ENCODE measurements at regions not wholly inside any gene's neighbourhood (a gene's known extent, or its start where the extent isn't known, plus 50 kb on each side); places are given as distances from the start of the nearest gene placed in this dataset.

GRCh38 chr2:33904801-33905200, 305.7 kb upstream of the FAM98A start:
- TF ChIP-seq TAF1 (IDR thresholded peaks at IDR 0.05; ENCODE audit: borderline replicate concordance, low read depth, low read length) (no peak), POLR2A (IDR thresholded peaks at IDR 0.05; ENCODE audit: low read depth, low read length) (no peak), POLR2AphosphoS5 (IDR thresholded peaks at IDR 0.05; ENCODE audit: low read depth, low read length) (no peak)
- FAIRE-seq, result no peak
- no peak for DNase-seq (ENCODE audit: insufficient read length)

GRCh38 chr2:33903701-33904100, 304.6 kb upstream of the FAM98A start:
- FAIRE-seq, result no peak
- DNase-seq (ENCODE audit: insufficient read length), result no peak
- TF ChIP-seq POLR2A (IDR thresholded peaks at IDR 0.05; ENCODE audit: low read depth, low read length) (no peak), TAF1 (IDR thresholded peaks at IDR 0.05; ENCODE audit: borderline replicate concordance, low read depth, low read length) (no peak), POLR2AphosphoS5 (IDR thresholded peaks at IDR 0.05; ENCODE audit: low read depth, low read length) (no peak)

GRCh38 chr2:33903215-33903614, 304.1 kb upstream of the FAM98A start:
- no peak for FAIRE-seq
- TF ChIP-seq TAF1 (IDR thresholded peaks at IDR 0.05; ENCODE audit: borderline replicate concordance, low read depth, low read length) (no peak), POLR2A (IDR thresholded peaks at IDR 0.05; ENCODE audit: low read depth, low read length) (no peak), POLR2AphosphoS5 (IDR thresholded peaks at IDR 0.05; ENCODE audit: low read depth, low read length) (no peak)
- no peak for DNase-seq (ENCODE audit: insufficient read length)

DNA sequence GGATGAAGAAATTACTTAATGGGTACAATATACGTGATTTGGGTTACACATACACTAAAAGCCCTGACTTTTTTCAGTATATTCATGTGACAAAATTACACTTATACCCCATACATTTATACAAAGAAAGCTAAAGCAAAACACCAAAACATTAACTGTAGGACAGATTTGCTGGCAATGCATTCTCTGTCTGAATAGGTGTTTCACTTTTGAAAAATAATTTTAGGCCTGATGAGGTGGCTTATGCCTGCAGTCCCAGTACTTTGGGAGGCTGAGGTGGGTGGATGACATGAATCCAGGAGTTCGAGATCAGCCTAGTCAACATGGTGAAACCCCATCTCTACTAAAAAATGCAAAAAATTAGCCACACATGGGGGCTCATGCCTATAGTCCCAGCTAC, 301.5 kb upstream of the FAM98A start:
- DNase-seq (ENCODE audit: insufficient read length) (no peak), FAIRE-seq (no peak)
- TF ChIP-seq TAF1 (IDR thresholded peaks at IDR 0.05; ENCODE audit: borderline replicate concordance, low read depth, low read length) (no peak), POLR2A (IDR thresholded peaks at IDR 0.05; ENCODE audit: low read depth, low read length) (no peak), POLR2AphosphoS5 (IDR thresholded peaks at IDR 0.05; ENCODE audit: low read depth, low read length) (no peak)

DNA sequence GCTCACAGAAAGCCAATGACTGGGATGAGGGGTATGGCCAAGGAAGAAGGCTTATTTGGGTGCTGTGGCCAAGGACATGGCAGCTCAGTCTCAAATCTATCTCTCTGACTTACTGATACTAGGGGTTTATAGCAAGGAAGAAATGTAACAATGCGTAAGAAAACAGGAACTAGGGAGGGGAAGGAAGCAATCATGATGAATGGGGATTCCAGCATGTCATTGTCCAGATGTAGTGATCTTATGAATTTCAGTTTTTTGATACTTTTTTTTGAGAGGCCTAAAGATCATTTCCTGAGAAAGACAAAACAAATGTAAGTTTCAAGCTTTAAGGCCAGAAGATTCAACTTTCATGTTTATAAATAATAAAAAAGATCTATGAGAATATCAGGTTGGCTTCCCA, 298.6 kb upstream of the FAM98A start:
- FAIRE-seq (no peak), DNase-seq (ENCODE audit: insufficient read length) (no peak)
- TF ChIP-seq POLR2AphosphoS5 (IDR thresholded peaks at IDR 0.05; ENCODE audit: low read depth, low read length) (no peak), TAF1 (IDR thresholded peaks at IDR 0.05; ENCODE audit: borderline replicate concordance, low read depth, low read length) (no peak), POLR2A (IDR thresholded peaks at IDR 0.05; ENCODE audit: low read depth, low read length) (no peak)

- no peak for FAIRE-seq
- no peak for DNase-seq (ENCODE audit: insufficient read length)
- TF ChIP-seq POLR2AphosphoS5 (IDR thresholded peaks at IDR 0.05; ENCODE audit: low read depth, low read length) (no peak), TAF1 (IDR thresholded peaks at IDR 0.05; ENCODE audit: borderline replicate concordance, low read depth, low read length) (no peak), POLR2A (IDR thresholded peaks at IDR 0.05; ENCODE audit: low read depth, low read length) (no peak)
These were observed 294.7 kb upstream of the FAM98A start for GRCh38 chr2:33893824-33894223.

- TF ChIP-seq TAF1 (IDR thresholded peaks at IDR 0.05; ENCODE audit: borderline replicate concordance, low read depth, low read length) (no peak), POLR2AphosphoS5 (IDR thresholded peaks at IDR 0.05; ENCODE audit: low read depth, low read length) (no peak), POLR2A (IDR thresholded peaks at IDR 0.05; ENCODE audit: low read depth, low read length) (no peak)
- FAIRE-seq (no peak), DNase-seq (ENCODE audit: insufficient read length) (no peak)
These were observed 292.5 kb upstream of the FAM98A start for GRCh38 chr2:33891616-33892015.

DNA sequence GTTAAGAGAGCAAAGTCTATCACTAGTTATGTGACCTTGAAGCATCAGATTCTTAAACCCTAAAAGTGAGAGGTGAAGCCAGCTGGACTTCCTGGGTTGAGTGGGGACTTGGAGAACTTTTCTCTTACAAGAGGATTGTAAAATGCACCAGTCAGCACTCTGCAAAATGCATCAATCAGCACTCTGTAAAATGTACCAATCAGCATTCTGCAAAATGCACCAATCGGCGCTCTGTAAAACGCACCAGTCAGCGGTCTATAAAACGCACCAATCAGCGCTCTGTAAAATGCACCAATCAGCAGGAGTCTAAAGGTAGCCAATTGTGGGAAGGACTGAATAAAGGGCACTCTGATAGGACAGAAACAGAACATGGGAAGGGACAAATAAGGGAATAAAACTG, 291.6 kb upstream of the FAM98A start:
- no peak for DNase-seq (ENCODE audit: insufficient read length)
- no peak for TF ChIP-seq POLR2AphosphoS5 (IDR thresholded peaks at IDR 0.05; ENCODE audit: low read depth, low read length)
- TF ChIP-seq POLR2A (IDR thresholded peaks at IDR 0.05; ENCODE audit: low read depth, low read length), result no peak
- TF ChIP-seq TAF1 (IDR thresholded peaks at IDR 0.05; ENCODE audit: borderline replicate concordance, low read depth, low read length), result no peak
- no peak for FAIRE-seq

DNA sequence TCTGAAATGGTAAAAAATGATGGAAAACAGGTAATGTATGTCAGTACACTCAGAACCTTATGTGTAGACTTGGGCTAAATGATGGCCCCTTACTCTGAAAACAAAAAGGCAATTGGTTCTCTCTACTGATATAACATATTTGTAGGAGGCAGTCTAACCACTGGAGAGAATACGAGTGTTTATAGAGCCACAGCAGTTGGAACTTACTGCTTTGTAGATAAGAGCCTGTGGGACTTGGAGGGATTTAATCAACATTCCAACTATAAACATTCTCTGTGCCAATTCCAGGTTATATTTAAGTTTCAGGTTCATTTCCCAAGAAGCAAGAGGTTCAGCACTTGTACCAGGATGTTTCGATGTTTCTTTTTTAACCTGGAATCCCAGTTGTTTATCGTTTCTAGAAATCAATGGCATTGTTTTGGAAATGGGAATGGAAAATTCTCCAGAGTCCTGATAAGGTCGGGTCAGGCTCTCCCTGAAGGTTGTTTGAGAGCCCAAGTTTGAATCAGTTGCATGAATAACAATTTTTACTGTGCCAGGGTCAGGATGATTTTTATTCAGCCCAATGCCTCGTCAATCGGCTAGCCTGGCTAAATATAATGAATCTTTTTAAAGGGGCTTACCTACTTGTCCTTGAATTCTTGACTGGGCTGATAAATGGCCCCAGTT, 278.4 kb upstream of the FAM98A start:
- TF ChIP-seq POLR2A (IDR thresholded peaks at IDR 0.05; ENCODE audit: low read depth, low read length), result no peak
- no peak for TF ChIP-seq TAF1 (IDR thresholded peaks at IDR 0.05; ENCODE audit: borderline replicate concordance, low read depth, low read length)
- no peak for TF ChIP-seq POLR2AphosphoS5 (IDR thresholded peaks at IDR 0.05; ENCODE audit: low read depth, low read length)
- DNase-seq (ENCODE audit: insufficient read length) (no peak), FAIRE-seq (no peak)

GRCh38 chr2:33873076-33873605, 274.0 kb upstream of the FAM98A start:
- DNase-seq (ENCODE audit: insufficient read length), result no peak
- no peak for TF ChIP-seq POLR2A (IDR thresholded peaks at IDR 0.05; ENCODE audit: low read depth, low read length)
- no peak for TF ChIP-seq TAF1 (IDR thresholded peaks at IDR 0.05; ENCODE audit: borderline replicate concordance, low read depth, low read length)
- TF ChIP-seq POLR2AphosphoS5 (IDR thresholded peaks at IDR 0.05; ENCODE audit: low read depth, low read length), result no peak
- no peak for FAIRE-seq

GRCh38 chr2:33859811-33860461, 260.8 kb upstream of the FAM98A start:
- TF ChIP-seq POLR2A (IDR thresholded peaks at IDR 0.05; ENCODE audit: low read depth, low read length) (no peak), POLR2AphosphoS5 (IDR thresholded peaks at IDR 0.05; ENCODE audit: low read depth, low read length) (no peak), TAF1 (IDR thresholded peaks at IDR 0.05; ENCODE audit: borderline replicate concordance, low read depth, low read length) (no peak)
- DNase-seq (ENCODE audit: insufficient read length) (no peak), FAIRE-seq (no peak)

DNA sequence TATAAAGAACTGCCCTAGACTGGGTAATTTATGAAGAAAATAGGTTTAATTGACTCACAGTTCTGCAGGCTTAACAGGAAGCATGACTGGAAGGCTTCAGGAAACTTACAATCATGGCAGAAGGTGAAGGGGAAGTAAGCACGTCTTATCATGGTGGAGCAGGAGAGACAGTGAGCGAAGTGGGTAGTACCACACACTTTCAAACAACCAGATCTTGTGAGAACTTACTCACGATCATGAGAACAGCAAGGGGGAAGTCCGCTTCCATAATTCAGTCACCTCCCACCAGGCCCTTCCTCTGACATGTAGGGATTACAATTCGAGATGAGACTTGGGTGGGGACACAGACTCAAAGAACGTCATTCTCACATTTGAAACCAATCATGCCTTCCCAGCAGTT, 260.1 kb upstream of the FAM98A start:
- TF ChIP-seq POLR2AphosphoS5 (IDR thresholded peaks at IDR 0.05; ENCODE audit: low read depth, low read length) (no peak), TAF1 (IDR thresholded peaks at IDR 0.05; ENCODE audit: borderline replicate concordance, low read depth, low read length) (no peak), POLR2A (IDR thresholded peaks at IDR 0.05; ENCODE audit: low read depth, low read length) (no peak)
- FAIRE-seq (no peak), DNase-seq (ENCODE audit: insufficient read length) (no peak)
